NCI-H774 (cell line): ENCODE measurements at regions not wholly inside any gene's neighbourhood (a gene's known extent, or its start where the extent isn't known, plus 50 kb on each side); places are given as distances from the start of the nearest gene placed in this dataset.

Experiments
- DNase-seq: peaks from one replicate; lab custom pipeline; 2025; lab: John Stamatoyannopoulos, UW

GRCh38 chr12:92224685-92225331 is 79.2 kb upstream of the BTG1 start:
- DNase-seq: no peak

GRCh38 chr12:92223481-92223880 is 77.8 kb upstream of the BTG1 start:
- no peak for DNase-seq

GRCh38 chr12:92221656-92222315 is 76.1 kb upstream of the BTG1 start:
- no peak for DNase-seq

- no peak for DNase-seq
These were observed 72.9 kb upstream of the BTG1 start for GRCh38 chr12:92218394-92219077.

- no peak for DNase-seq
These were observed 70.4 kb upstream of the BTG1 start for GRCh38 chr12:92216092-92216491.

- no peak for DNase-seq
These were observed 69.7 kb upstream of the BTG1 start for GRCh38 chr12:92215358-92215757.

- DNase-seq: no peak
These were observed 67.5 kb upstream of the BTG1 start for GRCh38 chr12:92213166-92213565.

- DNase-seq: no peak
These were observed 64.4 kb upstream of the BTG1 start for GRCh38 chr12:92210071-92210470.

GRCh38 chr12:92208613-92209121 is 63.0 kb upstream of the BTG1 start:
- no peak for DNase-seq

- no peak for DNase-seq
These were observed 61.0 kb upstream of the BTG1 start for GRCh38 chr12:92206596-92206995.

GRCh38 chr12:92206011-92206410 is 60.4 kb upstream of the BTG1 start:
- no peak for DNase-seq

GRCh38 chr12:92199819-92200576 is 54.4 kb upstream of the BTG1 start:
- DNase-seq: no peak

- no peak for DNase-seq
These were observed 52.2 kb upstream of the BTG1 start for GRCh38 chr12:92197815-92198214.

GRCh38 chr12:92196368-92196767 is 50.7 kb upstream of the BTG1 start:
- DNase-seq: no peak
